ENCODE measurements at regions not wholly inside any gene's neighbourhood (a gene's known extent, or its start where the extent isn't known, plus 50 kb on each side); places are given as distances from the start of the nearest gene placed in this dataset.

- Histone ChIP-seq H3K4me3 (no peak overlapping the region), H3K9me3 (no peaks in the 10 kb centered on the region), H3K27me3 (no peaks in the 10 kb centered on the region), H3K4me1 (peaks cover 0 to 79% (median 47%) of the 10 kb centered on the region in 4 donors), H3K27ac (peak overlapping the region in 1 of 2 donors; percentile 30), H3K36me3 (peaks cover 5 to 35% (median 11%) of the 10 kb centered on the region in 3 donors)
- intact Hi-C loops (cut with DNase I; ENCODE audit: low total_unique reads): loop anchor here (5.0 kb wide), 1 partner anchor 35 kb away; no protein-coding TSS in a partner anchor
- no peak for DNase-seq
- no peak for TF ChIP-seq CTCF (IDR thresholded peaks at IDR 0.05)
Measured at GRCh38 chr12:124497039-124497438, 70.4 kb downstream of the NCOR2 start.

- DNase-seq: no peak
- peak overlapping the region in 1 of 2 donors; percentile 13 for H3K27ac ChIP-seq
- no peak for TF ChIP-seq CTCF (IDR thresholded peaks at IDR 0.05)
- H3K27me3 ChIP-seq: no peaks in the 10 kb centered on the region
- peaks cover 0 to 77% (median 47%) of the 10 kb centered on the region in 4 donors for H3K4me1 ChIP-seq
- intact Hi-C loops (cut with DNase I; ENCODE audit: low total_unique reads): loop anchor here (5.0 kb wide), 1 partner anchor 34 kb away; no protein-coding TSS in a partner anchor
- H3K9me3 ChIP-seq: no peaks in the 10 kb centered on the region
- H3K36me3 ChIP-seq: peaks cover 5 to 40% (median 11%) of the 10 kb centered on the region in 3 donors
- no peak overlapping the region for H3K4me3 ChIP-seq
Measured at GRCh38 chr12:124496584-124496983, 70.8 kb downstream of the NCOR2 start.

- intact Hi-C loops (cut with DNase I; ENCODE audit: low total_unique reads): loop anchor here (5.0 kb wide), 1 partner anchor 33 kb away; no protein-coding TSS in a partner anchor
- DNase-seq: no peak
- H3K4me1 ChIP-seq: peaks cover 0 to 75% (median 49%) of the 10 kb centered on the region in 4 donors
Measured at GRCh38 chr12:124495194-124495983, 72.0 kb downstream of the NCOR2 start.

GRCh38 chr12:124494751-124495129, 72.7 kb downstream of the NCOR2 start:
- Histone ChIP-seq H3K4me1 (peaks cover 0 to 69% (median 43%) of the 10 kb centered on the region in 4 donors), H3K4me3 (no peak overlapping the region), H3K27ac (no peak overlapping the region), H3K36me3 (peaks cover 5 to 46% (median 11%) of the 10 kb centered on the region in 3 donors), H3K9me3 (no peaks in the 10 kb centered on the region), H3K27me3 (no peaks in the 10 kb centered on the region)
- no peak for TF ChIP-seq CTCF (IDR thresholded peaks at IDR 0.05)
- intact Hi-C loops (cut with DNase I; ENCODE audit: low total_unique reads): loop anchor here (5.0 kb wide), 1 partner anchor 32 kb away; no protein-coding TSS in a partner anchor
- DNase-seq: no peak

More at GRCh38 chr12:124495194-124495983, 72.0 kb downstream of the NCOR2 start:
- H3K36me3 ChIP-seq: peaks cover 5 to 41% (median 11%) of the 10 kb centered on the region in 3 donors
- no peaks in the 10 kb centered on the region for H3K9me3 ChIP-seq
- H3K27ac ChIP-seq: no peak overlapping the region
- TF ChIP-seq CTCF (IDR thresholded peaks at IDR 0.05): no peak
- no peak overlapping the region for H3K4me3 ChIP-seq
- no peaks in the 10 kb centered on the region for H3K27me3 ChIP-seq

- Histone ChIP-seq H3K4me3 (no peak overlapping the region), H3K9me3 (no peaks in the 10 kb centered on the region), H3K27me3 (no peaks in the 10 kb centered on the region), H3K36me3 (peaks cover 5 to 48% (median 15%) of the 10 kb centered on the region in 3 donors), H3K27ac (no peak overlapping the region), H3K4me1 (peaks cover 0 to 62% (median 38%) of the 10 kb centered on the region in 4 donors)
- no peak for TF ChIP-seq CTCF (IDR thresholded peaks at IDR 0.05)
- no peak for DNase-seq
- intact Hi-C loops (cut with DNase I; ENCODE audit: low total_unique reads): no loop called here
Measured at GRCh38 chr12:124493809-124494750, 73.3 kb downstream of the NCOR2 start.

Data from tibial artery (tissue), 4 donors.